MCF 10A (cell line): ENCODE measurements at regions not wholly inside any gene's neighbourhood (a gene's known extent, or its start where the extent isn't known, plus 50 kb on each side); places are given as distances from the start of the nearest gene placed in this dataset.

Experiments used
- BruUV-seq: library from RNA; stranded (reverse); fragments of 400-500 nt; replicated peaks from 2 replicates; lab custom pipeline; 2021; lab: Mats Ljungman, UMichigan
- CTCF ChIA-PET: fragments of 300-600 bp; sonication (Branson Sonifier 250); formaldehyde crosslinking; extraction: SDS; loops from one replicate; lab custom pipeline; 2021; ENCODE audit warnings: antibody characterized with exemption, inconsistent platforms; lab: Yijun Ruan, JAX
- POLR2A ChIA-PET: fragments of 300-600, 350-650 bp; sonication (Branson Sonifier 250); formaldehyde crosslinking; extraction: SDS; loops from one replicate; lab custom pipeline; 2020; ENCODE audit warnings: antibody characterized with exemption, inconsistent platforms; lab: Yijun Ruan, JAX
- DNase-seq: peaks from one replicate; pipeline ENCODE4 v3.0.0-alpha.2; 2018; ENCODE audit not compliant: unreplicated experiment
- H3K27ac Mint-ChIP-seq: one replicate; pipeline ENCODE4 v1.8.0; 2022; ENCODE audit warnings: mild to moderate bottlenecking, low read depth, mixed read lengths; ENCODE audit not compliant: unreplicated experiment
- H3K27me3 Mint-ChIP-seq: one replicate; pipeline ENCODE4 v1.8.0; 2022; ENCODE audit warnings: mixed read lengths; ENCODE audit not compliant: insufficient read depth, unreplicated experiment
- H3K36me3 Mint-ChIP-seq: one replicate; pipeline ENCODE4 v1.8.0; 2022; ENCODE audit warnings: mild to moderate bottlenecking, moderate library complexity, mixed read lengths; ENCODE audit not compliant: insufficient read depth, unreplicated experiment
- H3K4me1 Mint-ChIP-seq: one replicate; pipeline ENCODE4 v1.8.0; 2022; ENCODE audit warnings: mixed read lengths; ENCODE audit not compliant: insufficient read depth, unreplicated experiment
- H3K4me3 Mint-ChIP-seq: one replicate; pipeline ENCODE4 v1.8.0; 2022; ENCODE audit warnings: mild to moderate bottlenecking, moderate library complexity, mixed read lengths; ENCODE audit not compliant: unreplicated experiment
- H3K9me3 Mint-ChIP-seq: one replicate; pipeline ENCODE4 v1.8.0; 2022; ENCODE audit warnings: mixed read lengths; ENCODE audit not compliant: unreplicated experiment
- CTCF ChIP-seq: fragments of 200-600 bp; IDR thresholded peaks from one replicate; pipeline ENCODE4 v1.8.0; 2022; ENCODE audit warnings: antibody characterized with exemption, mild to moderate bottlenecking; ENCODE audit not compliant: unreplicated experiment
- intact Hi-C: fragments of 100-400 bp; cut with micrococcal nuclease; formaldehyde crosslinking; loops from 2 replicates; pipeline ENCODE4 v1.14.1; 2022

DNA sequence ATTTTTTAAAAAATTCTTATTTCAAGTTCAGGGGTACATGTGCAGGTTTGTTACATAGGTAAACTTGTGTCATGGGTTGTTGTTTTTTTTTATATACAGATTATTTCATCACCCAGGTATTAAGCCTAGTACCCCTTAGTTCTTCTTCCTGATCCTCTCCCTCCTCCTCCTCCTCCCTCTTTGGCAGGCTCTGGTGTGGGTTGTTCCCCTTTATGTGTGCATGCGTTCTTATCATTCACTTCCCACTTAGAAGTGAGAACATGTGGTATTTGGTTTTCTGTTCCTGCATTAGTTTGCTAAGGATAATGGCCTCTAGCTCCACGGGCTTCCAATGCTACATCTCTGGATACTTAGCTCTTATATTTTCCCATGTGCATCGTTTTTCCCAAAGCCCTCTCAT is 404.4 kb downstream of the HAPSTR1 start:
- Mint-ChIP-seq H3K36me3 (no peaks in the 10 kb centered on the region), H3K4me3 (no peak overlapping the region), H3K27me3 (no peaks in the 10 kb centered on the region), H3K4me1 (no peaks in the 10 kb centered on the region), H3K27ac (no peak overlapping the region), H3K9me3 (peaks cover 44% of the 10 kb centered on the region)
- intact Hi-C loops = no loop called here
- DNase-seq = no peak
- no peak for TF ChIP-seq CTCF
- POLR2A ChIA-PET = no interaction called here
- CTCF ChIA-PET = interaction anchor here (0.6 kb wide), 1 partner anchor 33 kb away, joined by 3 read pairs; no protein-coding TSS in a partner anchor
- BruUV-seq = no TSS peak

DNA sequence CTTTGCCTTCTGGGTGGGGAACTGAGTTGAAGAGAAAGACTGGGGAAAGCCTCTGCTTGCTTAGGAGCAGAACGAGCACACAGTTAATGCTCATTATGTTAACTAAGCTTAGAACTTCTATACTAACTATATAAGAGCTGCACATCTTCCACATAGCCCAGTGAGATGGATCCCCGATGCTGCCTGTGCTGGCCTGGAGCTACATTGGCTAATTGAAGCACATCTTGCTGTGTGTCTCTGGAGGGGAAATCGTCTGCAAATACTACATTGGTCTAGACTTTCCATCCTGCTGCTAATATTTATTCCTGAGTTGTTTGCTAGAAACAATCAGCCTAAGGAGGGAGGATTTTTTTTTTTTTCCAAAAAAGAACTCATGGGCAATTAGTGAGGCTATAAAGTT is 406.3 kb downstream of the HAPSTR1 start:
- BruUV-seq = no TSS peak
- no peak for DNase-seq
- Mint-ChIP-seq H3K36me3 (no peaks in the 10 kb centered on the region), H3K27ac (no peak overlapping the region), H3K9me3 (peaks cover 50% of the 10 kb centered on the region), H3K27me3 (no peaks in the 10 kb centered on the region), H3K4me1 (no peaks in the 10 kb centered on the region), H3K4me3 (no peak overlapping the region)
- intact Hi-C loops = no loop called here
- CTCF ChIA-PET = interaction anchor here (1.2 kb wide), 1 partner anchor 10 kb away, joined by 3 read pairs; no protein-coding TSS in a partner anchor
- POLR2A ChIA-PET = no interaction called here
- TF ChIP-seq CTCF = no peak

GRCh38 chr16:9499941-9500593 is 408.6 kb downstream of the HAPSTR1 start:
- H3K4me3 Mint-ChIP-seq = no peak overlapping the region
- no peak for TF ChIP-seq CTCF
- CTCF ChIA-PET = no interaction called here
- H3K4me1 Mint-ChIP-seq = no peaks in the 10 kb centered on the region
- POLR2A ChIA-PET = no interaction called here
- peaks cover 54% of the 10 kb centered on the region for H3K9me3 Mint-ChIP-seq
- BruUV-seq = no TSS peak
- no peak overlapping the region for H3K27ac Mint-ChIP-seq
- intact Hi-C loops = no loop called here
- no peak for DNase-seq
- no peaks in the 10 kb centered on the region for H3K36me3 Mint-ChIP-seq
- H3K27me3 Mint-ChIP-seq = no peaks in the 10 kb centered on the region

DNA sequence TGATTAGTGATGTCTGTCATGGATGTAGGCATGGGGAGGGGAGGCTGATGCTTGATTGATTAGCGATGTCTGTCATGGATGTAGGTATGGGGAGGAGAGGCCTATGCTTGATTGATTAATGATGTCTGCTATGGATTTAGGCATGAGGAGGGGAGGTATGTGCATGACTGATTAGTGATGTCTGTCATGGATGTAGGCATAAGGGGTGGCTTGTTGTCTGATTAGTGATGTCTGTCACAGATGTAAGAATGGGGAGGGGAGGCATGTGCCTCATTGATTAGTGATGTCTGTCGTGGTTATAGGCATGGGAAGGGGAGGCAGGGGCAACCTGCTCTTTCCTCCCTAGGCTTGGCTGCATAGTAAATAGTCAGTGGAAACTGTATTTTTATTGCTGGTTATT is 409.4 kb downstream of the HAPSTR1 start:
- no peak for DNase-seq
- peaks cover 48% of the 10 kb centered on the region for H3K9me3 Mint-ChIP-seq
- H3K4me3 Mint-ChIP-seq = no peak overlapping the region
- ChIA-PET CTCF (no interaction called here), POLR2A (no interaction called here)
- no peak overlapping the region for H3K27ac Mint-ChIP-seq
- intact Hi-C loops = no loop called here
- no peaks in the 10 kb centered on the region for H3K4me1 Mint-ChIP-seq
- no peak for TF ChIP-seq CTCF
- H3K27me3 Mint-ChIP-seq = no peaks in the 10 kb centered on the region
- no peaks in the 10 kb centered on the region for H3K36me3 Mint-ChIP-seq
- BruUV-seq = no TSS peak
